Activated naive CD4-positive, alpha-beta T cell treated with Interleukin-2 at 50 U/mL for 16 hours (primary cell): ENCODE measurements at regions not wholly inside any gene's neighbourhood (a gene's known extent, or its start where the extent isn't known, plus 50 kb on each side); places are given as distances from the start of the nearest gene placed in this dataset.
"Not testable (repeated sequence)": the region's sequence is repeated elsewhere in the genome, so short reads cannot be mapped to it uniquely, and the experiment has no call there.

Experiments used
- DNase-seq: peaks from one replicate; pipeline ENCODE4 v3.0.0-alpha.2; 2020

GRCh38 chr5:142542078-142542477 lies 143.8 kb downstream of the FGF1 start:
- DNase-seq: no peak

- no peak for DNase-seq
These were observed 144.9 kb downstream of the FGF1 start for GRCh38 chr5:142540922-142541422.

GRCh38 chr5:142539154-142539740 lies 146.6 kb downstream of the FGF1 start:
- no peak for DNase-seq

GRCh38 chr5:142537938-142538337 lies 148.0 kb downstream of the FGF1 start:
- no peak for DNase-seq

GRCh38 chr5:142532781-142533176 lies 153.1 kb downstream of the FGF1 start:
- no peak for DNase-seq

- DNase-seq: no peak
These were observed 153.7 kb downstream of the FGF1 start for GRCh38 chr5:142531977-142532780.

- DNase-seq: no peak
These were observed 155.0 kb downstream of the FGF1 start for GRCh38 chr5:142530904-142531303.

GRCh38 chr5:142529626-142530278 lies 156.1 kb downstream of the FGF1 start:
- DNase-seq: no peak

GRCh38 chr5:142527664-142528295 lies 158.1 kb downstream of the FGF1 start:
- no peak for DNase-seq

GRCh38 chr5:142527234-142527633 lies 158.7 kb downstream of the FGF1 start:
- DNase-seq: no peak

GRCh38 chr5:142522983-142523382 lies 162.9 kb downstream of the FGF1 start:
- DNase-seq: no peak

- no peak for DNase-seq
These were observed 164.2 kb downstream of the FGF1 start for GRCh38 chr5:142521706-142522105.

- DNase-seq: no peak
These were observed 165.0 kb downstream of the FGF1 start for GRCh38 chr5:142520885-142521284.

- not testable (repeated sequence) for DNase-seq
These were observed 166.0 kb downstream of the FGF1 start for GRCh38 chr5:142519913-142520312.

- DNase-seq: no peak
These were observed 168.1 kb downstream of the FGF1 start for GRCh38 chr5:142517840-142518239.

- DNase-seq: no peak
These were observed 169.2 kb downstream of the FGF1 start for GRCh38 chr5:142516732-142517131.

GRCh38 chr5:142515036-142515435 lies 170.9 kb downstream of the FGF1 start:
- DNase-seq: no peak

- no peak for DNase-seq
These were observed 171.7 kb downstream of the FGF1 start for GRCh38 chr5:142514196-142514595.

GRCh38 chr5:142512043-142513042 lies 173.5 kb downstream of the FGF1 start:
- DNase-seq: no peak

- DNase-seq: no peak
These were observed 174.5 kb downstream of the FGF1 start for GRCh38 chr5:142511358-142511757.

GRCh38 chr5:142509026-142509425 lies 176.9 kb downstream of the FGF1 start:
- no peak for DNase-seq

- no peak for DNase-seq
These were observed 177.3 kb downstream of the FGF1 start for GRCh38 chr5:142508591-142508990.
